ENCODE measurements at regions not wholly inside any gene's neighbourhood (a gene's known extent, or its start where the extent isn't known, plus 50 kb on each side); places are given as distances from the start of the nearest gene placed in this dataset.

DNA sequence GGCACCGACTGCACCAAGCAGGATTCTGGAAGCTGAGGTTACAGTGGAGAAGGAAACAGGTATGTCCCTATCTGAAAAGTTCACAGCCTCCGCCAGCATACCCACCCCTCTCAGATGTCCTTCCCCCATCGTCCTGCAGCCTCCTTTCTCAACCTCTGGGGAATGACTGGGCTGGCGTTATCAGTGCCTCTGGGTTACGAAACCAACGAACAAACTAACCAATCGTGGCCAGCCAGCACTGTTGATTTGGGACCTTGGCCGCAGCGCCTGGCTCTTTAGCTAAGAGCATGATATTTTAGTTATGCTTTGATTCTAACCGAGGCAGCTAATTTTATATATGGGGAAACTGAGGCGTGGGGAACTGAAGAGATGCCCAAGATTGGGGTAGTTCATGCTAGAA lies 233.0 kb downstream of the TFCP2L1 start:
- no peak for TF ChIP-seq CEBPB (IDR thresholded peaks at IDR 0.05; ENCODE audit: low read depth)
- POLR2A ChIA-PET = no interaction called here

GRCh38 chr2:121052521-121052920 lies 232.5 kb downstream of the TFCP2L1 start:
- H2AFZ ChIP-seq (ENCODE audit: low read depth, low read length, poor library complexity, severe bottlenecking) = no peak overlapping the region
- H4K20me1 ChIP-seq (ENCODE audit: insufficient read depth) = no peaks in the 10 kb centered on the region
- no peaks in the 10 kb centered on the region for H3K79me2 ChIP-seq (ENCODE audit: insufficient read depth, low read length)
- POLR2A ChIA-PET = no interaction called here
- BruUV-seq (replicated peaks) = no TSS peak
- CTCF ChIA-PET = no interaction called here
- RAD21 ChIA-PET (ENCODE audit: low non-redundant PET in 1 of 2, low total read pairs in 2 of 2, uncharacterized antibody in 2 of 2, unreplicated experiment in 2 of 2) = no interaction called here
- peaks cover 0 to 6% of the 10 kb centered on the region in 2 experiments; a peak in 1 of 4 replicates for H3K9me3 ChIP-seq (ENCODE audit: control insufficient read depth in 1 of 2, insufficient read depth in 1 of 2, low read depth in 1 of 2, low read length in 2 of 2)
- H3K4me3 ChIP-seq (replicated peaks in 1 of 2; ENCODE audit: low read depth in 1 of 2, low read length in 2 of 2) = no peak overlapping the region
- no peaks in the 10 kb centered on the region; a peak in 1 of 4 replicates for H3K4me1 ChIP-seq (ENCODE audit: control insufficient read depth in 1 of 2, insufficient read depth in 2 of 2, low read length in 2 of 2)
- H3K9ac ChIP-seq (ENCODE audit: low read length) = no peak overlapping the region
- ATAC-seq = no peak
- H3K4me2 ChIP-seq (ENCODE audit: low read length) = no peak overlapping the region
- no peaks in the 10 kb centered on the region for H3K36me3 ChIP-seq (ENCODE audit: control insufficient read depth in 1 of 2, insufficient read depth in 2 of 2, low read length in 2 of 2)
- TF ChIP-seq, protein P1, sequence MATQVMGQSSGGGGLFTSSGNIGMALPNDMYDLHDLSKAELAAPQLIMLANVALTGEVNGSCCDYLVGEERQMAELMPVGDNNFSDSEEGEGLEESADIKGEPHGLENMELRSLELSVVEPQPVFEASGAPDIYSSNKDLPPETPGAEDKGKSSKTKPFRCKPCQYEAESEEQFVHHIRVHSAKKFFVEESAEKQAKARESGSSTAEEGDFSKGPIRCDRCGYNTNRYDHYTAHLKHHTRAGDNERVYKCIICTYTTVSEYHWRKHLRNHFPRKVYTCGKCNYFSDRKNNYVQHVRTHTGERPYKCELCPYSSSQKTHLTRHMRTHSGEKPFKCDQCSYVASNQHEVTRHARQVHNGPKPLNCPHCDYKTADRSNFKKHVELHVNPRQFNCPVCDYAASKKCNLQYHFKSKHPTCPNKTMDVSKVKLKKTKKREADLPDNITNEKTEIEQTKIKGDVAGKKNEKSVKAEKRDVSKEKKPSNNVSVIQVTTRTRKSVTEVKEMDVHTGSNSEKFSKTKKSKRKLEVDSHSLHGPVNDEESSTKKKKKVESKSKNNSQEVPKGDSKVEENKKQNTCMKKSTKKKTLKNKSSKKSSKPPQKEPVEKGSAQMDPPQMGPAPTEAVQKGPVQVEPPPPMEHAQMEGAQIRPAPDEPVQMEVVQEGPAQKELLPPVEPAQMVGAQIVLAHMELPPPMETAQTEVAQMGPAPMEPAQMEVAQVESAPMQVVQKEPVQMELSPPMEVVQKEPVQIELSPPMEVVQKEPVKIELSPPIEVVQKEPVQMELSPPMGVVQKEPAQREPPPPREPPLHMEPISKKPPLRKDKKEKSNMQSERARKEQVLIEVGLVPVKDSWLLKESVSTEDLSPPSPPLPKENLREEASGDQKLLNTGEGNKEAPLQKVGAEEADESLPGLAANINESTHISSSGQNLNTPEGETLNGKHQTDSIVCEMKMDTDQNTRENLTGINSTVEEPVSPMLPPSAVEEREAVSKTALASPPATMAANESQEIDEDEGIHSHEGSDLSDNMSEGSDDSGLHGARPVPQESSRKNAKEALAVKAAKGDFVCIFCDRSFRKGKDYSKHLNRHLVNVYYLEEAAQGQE (IDR thresholded peaks at IDR 0.05; ENCODE audit: low read depth) = no peak
- TF ChIP-seq YY1 (IDR thresholded peaks at IDR 0.05; ENCODE audit: extremely low read depth, insufficient replicate concordance, low read depth, low read length) (no peak), SP1 (IDR thresholded peaks at IDR 0.05; ENCODE audit: low read depth) (no peak)
- no peak for DNase-seq (ENCODE audit: low read depth, low spot score)
- no peak overlapping the region for H3K27ac ChIP-seq (ENCODE audit: low read depth, low read length)
- no peaks in the 10 kb centered on the region for H3K9me2 ChIP-seq (ENCODE audit: insufficient read depth)
- H3K27me3 ChIP-seq (ENCODE audit: insufficient read depth, low read length) = no peaks in the 10 kb centered on the region
- intact Hi-C loops (cut with micrococcal nuclease) = no loop called here

More for the DNA sequence above, 233.0 kb downstream of the TFCP2L1 start:
- Histone ChIP-seq H3K4me3 (replicated peaks in 1 of 2; ENCODE audit: low read depth in 1 of 2, low read length in 2 of 2) (no peak overlapping the region), H3K79me2 (ENCODE audit: insufficient read depth, low read length) (no peaks in the 10 kb centered on the region), H4K20me1 (ENCODE audit: insufficient read depth) (no peaks in the 10 kb centered on the region), H3K9me3 (ENCODE audit: control insufficient read depth in 1 of 2, insufficient read depth in 1 of 2, low read depth in 1 of 2, low read length in 2 of 2) (peaks cover 0 to 6% of the 10 kb centered on the region in 2 experiments; a peak in 1 of 4 replicates), H3K36me3 (ENCODE audit: control insufficient read depth in 1 of 2, insufficient read depth in 2 of 2, low read length in 2 of 2) (no peaks in the 10 kb centered on the region), H3K9me2 (ENCODE audit: insufficient read depth) (no peaks in the 10 kb centered on the region), H3K27me3 (ENCODE audit: insufficient read depth, low read length) (no peaks in the 10 kb centered on the region), H3K9ac (ENCODE audit: low read length) (no peak overlapping the region), H2AFZ (ENCODE audit: low read depth, low read length, poor library complexity, severe bottlenecking) (no peak overlapping the region), H3K4me1 (ENCODE audit: control insufficient read depth in 1 of 2, insufficient read depth in 2 of 2, low read length in 2 of 2) (no peaks in the 10 kb centered on the region; a peak in 1 of 4 replicates), H3K27ac (ENCODE audit: low read depth, low read length) (no peak overlapping the region), H3K4me2 (ENCODE audit: low read length) (no peak overlapping the region)
- ATAC-seq (no peak), DNase-seq (ENCODE audit: low read depth, low spot score) (no peak)
- ChIA-PET CTCF (no interaction called here), RAD21 (ENCODE audit: low non-redundant PET in 1 of 2, low total read pairs in 2 of 2, uncharacterized antibody in 2 of 2, unreplicated experiment in 2 of 2) (no interaction called here)
- intact Hi-C loops (cut with micrococcal nuclease) = no loop called here
- BruUV-seq (replicated peaks) = no TSS peak
